ENCODE measurements at regions not wholly inside any gene's neighbourhood (a gene's known extent, or its start where the extent isn't known, plus 50 kb on each side); places are given as distances from the start of the nearest gene placed in this dataset.
"Not testable (repeated sequence)": the region's sequence is repeated elsewhere in the genome, so short reads cannot be mapped to it uniquely, and the experiment has no call there.

DNA sequence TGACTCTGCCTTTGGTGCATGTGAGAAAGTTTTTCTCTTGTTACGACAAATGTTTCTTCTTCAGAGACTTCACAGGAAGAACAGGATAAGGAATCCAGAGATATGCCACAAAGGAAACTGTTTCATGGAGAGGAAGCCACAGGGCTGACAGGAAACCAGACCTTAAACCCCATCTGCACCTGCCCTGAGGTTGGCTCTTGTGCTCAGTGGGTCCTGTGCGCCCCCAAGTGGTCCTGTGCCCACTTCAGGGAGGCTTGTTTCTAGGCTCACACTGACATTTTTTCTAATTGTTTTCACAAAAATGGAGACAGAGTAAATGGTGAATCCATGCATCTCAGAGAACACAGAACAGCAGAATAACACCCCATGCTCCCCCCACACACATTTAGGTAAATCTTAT is 1193.5 kb downstream of the TMEM121 start:
- not testable (repeated sequence) for TF ChIP-seq ZNF274 (IDR thresholded peaks at IDR 0.05; ENCODE audit: low read depth, low read length); YY1 (IDR thresholded peaks at IDR 0.05; ENCODE audit: insufficient read depth, insufficient read length); SUZ12 (IDR thresholded peaks at IDR 0.05; ENCODE audit: extremely low read depth, insufficient read depth, insufficient read length)

All from NT2/D1 (cell line).